Endothelial cell of umbilical vein (primary cell): ENCODE measurements at regions not wholly inside any gene's neighbourhood (a gene's known extent, or its start where the extent isn't known, plus 50 kb on each side); places are given as distances from the start of the nearest gene placed in this dataset.

Source experiments
- BruUV-seq: library from RNA; stranded (reverse); fragments of 400-500 nt; replicated peaks from 2 replicates; lab custom pipeline; 2021; lab: Mats Ljungman, UMichigan
- CTCF ChIA-PET: fragments of 300-600, 350-600 bp; sonication (Branson Sonifier 250); formaldehyde crosslinking; loops from one replicate; lab custom pipeline; 2021; ENCODE audit warnings: antibody characterized with exemption, inconsistent platforms; lab: Charles Lee
- POLR2A ChIA-PET: fragments of 300-600, 350-600 bp; sonication (Branson Sonifier 250); formaldehyde crosslinking; loops from one replicate; lab custom pipeline; 2021; ENCODE audit warnings: antibody characterized with exemption, inconsistent platforms; lab: Charles Lee
- DNase-seq: peaks from one replicate; pipeline ENCODE4 v3.0.0-alpha.2; 2011; ENCODE audit warnings: low read depth, low spot score
- FAIRE-seq: peaks from 2 replicates; lab custom pipeline; 2011; peaks lifted over from hg19 to GRCh38; lab: Jason Lieb, UNC
- H2AFZ ChIP-seq: 2 replicates; pipeline ENCODE4 v1.6.0; 2012; ENCODE audit warnings: low read depth, low read length, control low read depth, inconsistent platforms
- H3K27ac ChIP-seq: 2 replicates; pipeline ENCODE4 v1.5.1; 2011; ENCODE audit warnings: low read depth, mild to moderate bottlenecking, control low read depth, low read length, moderate library complexity; ENCODE audit not compliant: insufficient read depth
- H3K27me3 ChIP-seq, 2 experiments: 2 replicates each; pipeline versions ENCODE4 v1.6.0 to v1.6.1; 2011; ENCODE audit warnings: low read length in 2 of 2, mixed read lengths in 1 of 2; ENCODE audit not compliant: control insufficient read depth in 2 of 2, insufficient read depth in 2 of 2
- H3K36me3 ChIP-seq, 2 experiments: 2 replicates in 1 of 2; 3 replicates in 1 of 2; pipeline ENCODE4 v1.5.1; 2011; ENCODE audit warnings: low read length in 2 of 2, mild to moderate bottlenecking in 1 of 2, moderate library complexity in 1 of 2; ENCODE audit not compliant: control insufficient read depth in 2 of 2, insufficient read depth in 2 of 2; ENCODE audit errors: extremely low read depth in 1 of 2
- H3K4me1 ChIP-seq: 3 replicates; pipeline ENCODE4 v1.5.1; 2011; ENCODE audit warnings: mild to moderate bottlenecking, low read length; ENCODE audit not compliant: control insufficient read depth, insufficient read depth; ENCODE audit errors: extremely low read depth
- H3K4me2 ChIP-seq: 2 replicates; pipeline ENCODE4 v1.6.1; 2011; ENCODE audit warnings: low read length, control low read depth, mixed read lengths; ENCODE audit not compliant: insufficient read depth
- H3K4me3 ChIP-seq, 3 experiments: fragments of 200-600 bp in 1 of 3; sonication (generic), shearing (Covaris generic) in 1 of 3; replicated peaks in 1 of 3; 2 replicates each; pipeline ENCODE4 v1.5.1; 2011 to 2016; ENCODE audit warnings: control low read depth in 3 of 3, low read length in 3 of 3, mild to moderate bottlenecking in 2 of 3, inconsistent platforms in 1 of 3, low read depth in 1 of 3, moderate library complexity in 1 of 3; ENCODE audit not compliant: insufficient read depth in 1 of 3
- H3K79me2 ChIP-seq: 2 replicates; pipeline ENCODE4 v1.6.0; 2012; ENCODE audit warnings: low read length, inconsistent platforms; ENCODE audit not compliant: control insufficient read depth, insufficient read depth
- H3K9ac ChIP-seq: replicated peaks from 2 replicates; pipeline ENCODE3; 2011; ENCODE audit warnings: low read length, control low read depth; ENCODE audit not compliant: insufficient read depth; ENCODE audit errors: extremely low read depth
- H3K9me1 ChIP-seq: replicated peaks from 3 replicates; pipeline ENCODE4 v1.6.0; 2011; ENCODE audit warnings: mild to moderate bottlenecking, low read length; ENCODE audit not compliant: control insufficient read depth, insufficient read depth; ENCODE audit errors: extremely low read depth
- H3K9me3 ChIP-seq: replicated peaks from 2 replicates; pipeline ENCODE4 v1.5.1; 2012; ENCODE audit warnings: low read length, inconsistent platforms; ENCODE audit not compliant: control insufficient read depth, insufficient read depth
- H4K20me1 ChIP-seq: replicated peaks from 2 replicates; pipeline ENCODE3; 2011; ENCODE audit warnings: mild to moderate bottlenecking, low read length; ENCODE audit not compliant: control insufficient read depth, insufficient read depth; ENCODE audit errors: extremely low read depth
- CTCF ChIP-seq, 2 donors: IDR thresholded peaks; 1 replicate in 1 of 2; 2 replicates in 1 of 2; pipeline ENCODE4 v1.5.1; 2011; ENCODE audit warnings: low read length in 2 of 2, mild to moderate bottlenecking in 2 of 2, moderate library complexity in 2 of 2, control low read depth in 1 of 2, inconsistent platforms in 1 of 2, low read depth in 1 of 2; ENCODE audit not compliant: insufficient read depth in 1 of 2; ENCODE audit errors: extremely low read depth in 1 of 2
- GATA2 ChIP-seq: IDR thresholded peaks from 2 replicates; pipeline ENCODE4 v1.7.0; 2011; ENCODE audit warnings: low read depth, mild to moderate bottlenecking, moderate library complexity, mixed read lengths, low read length; ENCODE audit not compliant: insufficient read length, insufficient read depth
- JUN ChIP-seq: IDR thresholded peaks from 2 replicates; pipeline ENCODE4 v1.6.1; 2011; ENCODE audit warnings: borderline replicate concordance, low read depth; ENCODE audit not compliant: insufficient read length, insufficient read depth
- MYC ChIP-seq: IDR thresholded peaks from one replicate; pipeline ENCODE4 v1.6.1; 2011; ENCODE audit warnings: mild to moderate bottlenecking, low read depth, low read length
- dilution Hi-C: fragments of 300-500 bp; cut with MboI; formaldehyde crosslinking; loops from one replicate; pipeline ENCODE4 v1.15.0; 2019; ENCODE audit warnings: low sequenced_read_pairs; ENCODE audit not compliant: extremely low pct_ligation_motif_present
- intact Hi-C: fragments of 100-400 bp; cut with micrococcal nuclease; formaldehyde crosslinking; loops from one replicate; pipeline ENCODE4 v1.10.0; 2022

- Histone ChIP-seq H3K9me1 (no peaks in the 10 kb centered on the region), H3K4me1 (no peaks in the 10 kb centered on the region), H3K9me3 (no peaks in the 10 kb centered on the region), H3K27ac (no peak overlapping the region), H3K9ac (no peak overlapping the region), H3K4me2 (no peak overlapping the region), H3K36me3 (no peaks in the 10 kb centered on the region), H3K4me3 (no peak overlapping the region), H3K27me3 (peaks cover under 1 to 8% of the 10 kb centered on the region in 2 experiments), H2AFZ (no peak overlapping the region), H3K79me2 (no peaks in the 10 kb centered on the region), H4K20me1 (no peaks in the 10 kb centered on the region)
- CTCF ChIA-PET: interaction anchor here (1.0 to 1.6 kb wide), 2 partner anchors 22 to 411 kb away, joined by 5 to 6 read pairs; no protein-coding TSS in a partner anchor
- no TSS peak for BruUV-seq
- DNase-seq: no peak
- intact Hi-C loops: no loop called here
- no peak for TF ChIP-seq GATA2
- no peak for FAIRE-seq
- POLR2A ChIA-PET: no interaction called here
- dilution Hi-C loops: no loop called here
Measured at GRCh38 chr13:26951581-26952177, 191.1 kb upstream of the GPR12 start.

- Histone ChIP-seq H3K27ac (no peak overlapping the region), H3K79me2 (no peaks in the 10 kb centered on the region), H2AFZ (no peak overlapping the region), H3K9me3 (no peaks in the 10 kb centered on the region), H3K4me2 (no peak overlapping the region), H4K20me1 (no peaks in the 10 kb centered on the region), H3K9me1 (no peaks in the 10 kb centered on the region), H3K4me1 (no peaks in the 10 kb centered on the region), H3K36me3 (no peaks in the 10 kb centered on the region), H3K9ac (no peak overlapping the region), H3K27me3 (peaks cover 4 to 7% of the 10 kb centered on the region in 2 experiments), H3K4me3 (no peak overlapping the region)
- FAIRE-seq: no peak
- intact Hi-C loops (no loop called here), dilution Hi-C loops (no loop called here)
- no TSS peak for BruUV-seq
- TF ChIP-seq JUN (no peak), MYC (no peak), GATA2 (no peak), CTCF (IDR thresholded peaks at IDR 0.05; ENCODE audit: extremely low read depth in 1 of 2, insufficient read depth in 1 of 2, low read depth in 1 of 2, low read length in 2 of 2) (no peak)
- CTCF ChIA-PET: interaction anchor here (1.0 to 1.6 kb wide), 3 partner anchors 21 to 411 kb away, joined by 3 to 6 read pairs (median 5); no protein-coding TSS in a partner anchor
- POLR2A ChIA-PET: no interaction called here
- no peak for DNase-seq
Measured at GRCh38 chr13:26950968-26951367, 190.4 kb upstream of the GPR12 start.
